DND-41 (cell line): ENCODE measurements at regions not wholly inside any gene's neighbourhood (a gene's known extent, or its start where the extent isn't known, plus 50 kb on each side); places are given as distances from the start of the nearest gene placed in this dataset.

Experiments used
- EZH2 ChIP-seq: IDR thresholded peaks from 3 replicates; pipeline ENCODE4 v1.6.1; 2012; ENCODE audit warnings: borderline replicate concordance, low read depth, mild to moderate bottlenecking, moderate library complexity, low read length, inconsistent platforms; ENCODE audit not compliant: severe bottlenecking
- TF ChIP-seq, protein P1 (sequence below): IDR thresholded peaks from 2 replicates; pipeline ENCODE4 v1.5.1; 2012; ENCODE audit warnings: borderline replicate concordance, low read length, moderate library complexity, mild to moderate bottlenecking; ENCODE audit not compliant: poor library complexity, severe bottlenecking; ENCODE audit errors: extremely low read depth

DNA sequence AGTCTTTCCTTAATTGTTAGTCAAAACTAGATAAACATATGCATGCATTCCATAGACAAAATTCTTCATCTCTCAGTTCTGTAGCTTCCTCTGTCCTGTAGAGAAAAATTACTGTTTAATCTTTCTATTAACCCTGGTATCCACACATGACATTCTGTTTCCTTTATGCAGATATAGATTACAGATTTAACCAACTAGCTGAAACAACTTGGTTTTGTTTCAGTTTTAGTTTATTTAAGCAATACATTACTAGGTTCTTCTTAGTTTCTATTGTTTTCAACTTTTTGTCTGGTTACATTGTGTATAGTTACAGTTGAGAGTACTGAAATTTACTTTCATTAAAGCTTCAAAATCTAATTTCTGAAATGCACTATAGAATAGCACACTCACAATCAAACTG is 933.9 kb upstream of the EPHA5 start:
- TF ChIP-seq, protein P1, sequence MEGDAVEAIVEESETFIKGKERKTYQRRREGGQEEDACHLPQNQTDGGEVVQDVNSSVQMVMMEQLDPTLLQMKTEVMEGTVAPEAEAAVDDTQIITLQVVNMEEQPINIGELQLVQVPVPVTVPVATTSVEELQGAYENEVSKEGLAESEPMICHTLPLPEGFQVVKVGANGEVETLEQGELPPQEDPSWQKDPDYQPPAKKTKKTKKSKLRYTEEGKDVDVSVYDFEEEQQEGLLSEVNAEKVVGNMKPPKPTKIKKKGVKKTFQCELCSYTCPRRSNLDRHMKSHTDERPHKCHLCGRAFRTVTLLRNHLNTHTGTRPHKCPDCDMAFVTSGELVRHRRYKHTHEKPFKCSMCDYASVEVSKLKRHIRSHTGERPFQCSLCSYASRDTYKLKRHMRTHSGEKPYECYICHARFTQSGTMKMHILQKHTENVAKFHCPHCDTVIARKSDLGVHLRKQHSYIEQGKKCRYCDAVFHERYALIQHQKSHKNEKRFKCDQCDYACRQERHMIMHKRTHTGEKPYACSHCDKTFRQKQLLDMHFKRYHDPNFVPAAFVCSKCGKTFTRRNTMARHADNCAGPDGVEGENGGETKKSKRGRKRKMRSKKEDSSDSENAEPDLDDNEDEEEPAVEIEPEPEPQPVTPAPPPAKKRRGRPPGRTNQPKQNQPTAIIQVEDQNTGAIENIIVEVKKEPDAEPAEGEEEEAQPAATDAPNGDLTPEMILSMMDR = no peak
- TF ChIP-seq EZH2 = no peak
